HepG2 (cell line): ENCODE measurements at regions not wholly inside any gene's neighbourhood (a gene's known extent, or its start where the extent isn't known, plus 50 kb on each side); places are given as distances from the start of the nearest gene placed in this dataset.

Experiments
- BHLHE40 ChIP-seq: IDR thresholded peaks from 2 replicates; pipeline ENCODE4 v1.6.1; 2011; ENCODE audit warnings: low read length, improper control_type of control experiment
- MYC ChIP-seq: sonication (generic); formaldehyde crosslinking; IDR thresholded peaks from 2 replicates; pipeline ENCODE4 v1.9.0; 2021; ENCODE audit warnings: missing genetic modification reagents, borderline replicate concordance
- REPIN1 ChIP-seq: sonication (generic); formaldehyde crosslinking; IDR thresholded peaks from 2 replicates; pipeline ENCODE4 v1.8.0; 2022; ENCODE audit warnings: missing genetic modification reagents, low read depth, mild to moderate bottlenecking, borderline replicate concordance
- RXRA ChIP-seq: sonication (generic); formaldehyde crosslinking; IDR thresholded peaks from 2 replicates; pipeline ENCODE4 v1.5.1; 2020; ENCODE audit warnings: missing genetic modification reagents
- SATB2 ChIP-seq: sonication (generic); formaldehyde crosslinking; IDR thresholded peaks from 2 replicates; pipeline ENCODE4 v1.5.0; 2020; ENCODE audit warnings: missing genetic modification reagents
- TAF15 ChIP-seq: fragments of 200-400 bp; formaldehyde crosslinking; IDR thresholded peaks from one replicate; pipeline ENCODE4 v1.6.1; 2018; ENCODE audit warnings: mild to moderate bottlenecking, low read depth, low read length; ENCODE audit not compliant: poor library complexity, severe bottlenecking
- TBL1XR1 ChIP-seq: fragments of 150-350 bp; IDR thresholded peaks from 2 replicates; pipeline ENCODE4 v1.6.1; 2014; ENCODE audit warnings: borderline replicate concordance, low read length; ENCODE audit not compliant: partially characterized antibody
- ZNF530 ChIP-seq: sonication (generic); formaldehyde crosslinking; IDR thresholded peaks from 2 replicates; pipeline ENCODE4 v1.5.0; 2020; ENCODE audit warnings: low read depth, mild to moderate bottlenecking, missing genetic modification reagents
- ZNF75D ChIP-seq: sonication (generic); formaldehyde crosslinking; IDR thresholded peaks from 2 replicates; pipeline ENCODE4 v1.8.1; 2023; ENCODE audit warnings: missing genetic modification reagents, mild to moderate bottlenecking, borderline replicate concordance
- ZNF878 ChIP-seq: sonication (generic); formaldehyde crosslinking; IDR thresholded peaks from 2 replicates; pipeline ENCODE4 v1.8.1; 2023; ENCODE audit warnings: mild to moderate bottlenecking, missing genetic modification reagents, moderate library complexity
- TF ChIP-seq, protein P1 (sequence below): IDR thresholded peaks from 2 replicates; pipeline ENCODE4 v1.6.1; 2012; ENCODE audit warnings: inconsistent platforms
- TF ChIP-seq, protein P2 (sequence below), 2 experiments: sonication (generic) in 1 of 2; formaldehyde crosslinking in 1 of 2; IDR thresholded peaks; 2 replicates each; pipeline versions ENCODE4 v1.5.1 to v1.6.1; 2011 to 2020; ENCODE audit warnings: borderline replicate concordance in 1 of 2, low read depth in 1 of 2, low read length in 1 of 2, mild to moderate bottlenecking in 1 of 2, missing genetic modification reagents in 1 of 2, moderate library complexity in 1 of 2

DNA sequence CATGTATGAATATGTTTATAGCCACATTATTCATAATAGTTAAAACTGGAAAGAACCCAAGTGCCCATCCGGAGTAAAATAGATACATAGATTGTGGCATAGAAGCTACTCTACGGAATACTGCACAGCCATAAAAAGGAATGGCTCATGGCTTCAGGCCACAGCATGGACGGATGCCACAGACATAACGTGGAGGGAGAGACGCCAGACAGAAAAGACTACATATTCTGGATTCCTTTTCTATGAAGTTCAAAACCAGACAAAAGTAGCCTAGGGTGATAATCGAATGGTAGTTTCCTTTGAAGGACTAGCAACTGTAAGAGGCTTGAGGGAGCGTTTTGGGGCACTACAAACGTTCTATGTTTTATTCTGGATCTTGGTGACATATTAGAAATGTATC, 58.9 kb upstream of the FOXI2 start:
- TF ChIP-seq BHLHE40: no peak
- TF ChIP-seq ZNF75D (CRISPR knock-in tag): no peak
- TF ChIP-seq ZNF530 (CRISPR knock-in tag): no peak
- TF ChIP-seq, protein P1, sequence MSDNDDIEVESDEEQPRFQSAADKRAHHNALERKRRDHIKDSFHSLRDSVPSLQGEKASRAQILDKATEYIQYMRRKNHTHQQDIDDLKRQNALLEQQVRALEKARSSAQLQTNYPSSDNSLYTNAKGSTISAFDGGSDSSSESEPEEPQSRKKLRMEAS: no peak
- TF ChIP-seq REPIN1 (CRISPR knock-in tag): no peak
- no peak for TF ChIP-seq TAF15
- TF ChIP-seq TBL1XR1: no peak
- TF ChIP-seq MYC (CRISPR knock-in tag): no peak
- no peak for TF ChIP-seq ZNF878 (CRISPR knock-in tag)
- TF ChIP-seq, protein P2, sequence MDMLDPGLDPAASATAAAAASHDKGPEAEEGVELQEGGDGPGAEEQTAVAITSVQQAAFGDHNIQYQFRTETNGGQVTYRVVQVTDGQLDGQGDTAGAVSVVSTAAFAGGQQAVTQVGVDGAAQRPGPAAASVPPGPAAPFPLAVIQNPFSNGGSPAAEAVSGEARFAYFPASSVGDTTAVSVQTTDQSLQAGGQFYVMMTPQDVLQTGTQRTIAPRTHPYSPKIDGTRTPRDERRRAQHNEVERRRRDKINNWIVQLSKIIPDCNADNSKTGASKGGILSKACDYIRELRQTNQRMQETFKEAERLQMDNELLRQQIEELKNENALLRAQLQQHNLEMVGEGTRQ (IDR thresholded peaks at IDR 0.05; ENCODE audit: low read depth, low read length): no peak
- TF ChIP-seq, protein P2 (CRISPR knock-in tag; IDR thresholded peaks at IDR 0.05; ENCODE audit: borderline replicate concordance): no peak
- no peak for TF ChIP-seq RXRA (CRISPR knock-in tag)
- no peak for TF ChIP-seq SATB2
